DMS 273 (cell line): ENCODE measurements at regions not wholly inside any gene's neighbourhood (a gene's known extent, or its start where the extent isn't known, plus 50 kb on each side); places are given as distances from the start of the nearest gene placed in this dataset.
"Not testable (repeated sequence)": the region's sequence is repeated elsewhere in the genome, so short reads cannot be mapped to it uniquely, and the experiment has no call there.

ENCODE experiments used
- DNase-seq: peaks from one replicate; lab custom pipeline; 2025; ENCODE audit not compliant: unreplicated experiment; lab: John Stamatoyannopoulos, UW

DNA sequence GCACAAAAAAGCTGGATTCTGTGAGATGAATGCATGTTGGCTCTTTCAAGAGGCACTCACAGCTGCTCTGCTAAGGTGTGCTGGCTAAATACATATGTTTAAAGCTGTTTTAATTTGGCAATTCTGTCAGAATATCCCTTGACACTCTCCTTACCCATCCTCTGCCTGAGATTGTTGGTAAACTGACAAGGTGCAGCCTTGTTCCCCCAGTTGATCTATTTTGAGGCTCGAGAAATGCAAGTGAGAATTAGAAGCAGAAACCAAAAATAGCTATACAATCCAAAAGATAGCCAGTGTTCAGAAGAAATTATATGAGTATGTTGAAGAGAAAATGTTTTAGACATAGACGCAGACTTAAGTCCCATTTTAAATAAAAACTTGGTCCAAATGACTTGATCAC is 971.7 kb upstream of the GYPC start:
- no peak for DNase-seq

DNA sequence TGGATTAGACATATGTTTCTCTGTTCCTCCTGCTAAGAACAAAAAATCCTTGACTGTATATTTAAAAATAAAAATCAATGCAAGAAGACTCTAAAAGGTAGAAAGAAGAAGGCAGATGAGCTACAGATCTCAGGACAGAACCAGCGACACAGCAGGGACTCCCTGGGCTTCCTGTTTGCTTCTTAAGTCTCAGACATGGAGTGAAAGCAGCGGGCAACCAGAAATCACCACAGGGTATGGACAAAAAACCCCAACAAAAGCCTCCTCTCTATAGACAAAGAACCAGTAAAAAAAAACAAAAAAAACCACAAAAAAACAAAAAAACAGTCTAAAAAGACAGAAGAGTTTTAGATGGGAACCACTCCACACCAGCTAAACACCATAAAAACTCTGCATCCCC is 971.0 kb upstream of the GYPC start:
- no peak for DNase-seq

DNA sequence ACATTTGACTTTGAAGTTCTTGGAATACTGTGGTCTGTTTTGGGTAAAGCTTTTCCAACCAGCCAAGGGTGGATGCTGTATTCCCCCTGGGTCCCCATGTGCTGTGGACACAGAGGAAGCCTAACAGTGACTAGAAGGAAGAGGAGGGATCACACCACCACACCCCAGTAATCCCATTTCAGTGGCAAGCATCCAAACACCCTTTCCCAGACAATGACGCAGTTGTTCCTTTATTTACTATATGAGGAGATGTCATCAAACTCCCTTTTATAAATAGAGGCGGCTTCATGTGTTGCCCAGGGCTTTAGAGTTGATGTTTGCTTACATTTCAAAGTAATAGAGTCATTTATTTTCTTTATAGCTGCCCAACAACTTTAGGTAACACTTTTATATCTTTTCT is 959.4 kb upstream of the GYPC start:
- no peak for DNase-seq

DNA sequence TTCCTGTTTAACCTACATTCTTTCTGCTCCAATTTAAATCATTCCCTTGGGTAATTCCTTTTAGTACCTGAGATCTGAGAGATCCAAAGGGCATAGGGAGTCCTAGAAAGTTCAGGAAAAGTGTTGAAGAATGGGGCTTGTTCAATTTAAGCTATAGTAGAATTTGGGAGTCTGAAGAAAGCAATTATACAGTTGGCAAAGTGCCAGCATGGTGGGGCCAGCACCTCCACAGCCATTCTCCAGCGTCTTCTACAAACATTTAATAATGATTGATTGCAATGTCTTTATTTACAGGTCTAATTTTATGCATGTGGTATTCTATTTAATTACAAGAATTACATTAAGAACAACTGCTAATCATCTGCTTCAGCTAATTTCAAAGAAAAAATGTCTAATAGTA is 957.7 kb upstream of the GYPC start:
- no peak for DNase-seq

DNA sequence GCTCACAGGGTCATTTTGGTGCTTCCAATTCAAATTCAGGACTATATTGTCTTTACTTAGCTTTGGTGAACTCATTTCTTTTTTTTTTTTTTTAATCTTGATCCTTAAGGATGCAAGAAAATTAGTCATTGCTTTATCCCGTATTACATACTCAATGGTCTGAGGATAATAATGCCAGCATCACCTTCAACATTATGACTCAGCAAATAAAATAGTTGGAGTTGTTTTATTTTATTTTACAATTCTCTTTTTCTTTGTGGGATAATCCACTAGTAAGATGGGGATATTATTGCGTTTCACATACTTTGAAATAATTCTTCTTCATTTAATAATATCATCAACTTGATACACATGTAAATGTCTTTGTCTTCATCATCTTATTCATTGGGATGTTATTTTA is 954.9 kb upstream of the GYPC start:
- no peak for DNase-seq

DNA sequence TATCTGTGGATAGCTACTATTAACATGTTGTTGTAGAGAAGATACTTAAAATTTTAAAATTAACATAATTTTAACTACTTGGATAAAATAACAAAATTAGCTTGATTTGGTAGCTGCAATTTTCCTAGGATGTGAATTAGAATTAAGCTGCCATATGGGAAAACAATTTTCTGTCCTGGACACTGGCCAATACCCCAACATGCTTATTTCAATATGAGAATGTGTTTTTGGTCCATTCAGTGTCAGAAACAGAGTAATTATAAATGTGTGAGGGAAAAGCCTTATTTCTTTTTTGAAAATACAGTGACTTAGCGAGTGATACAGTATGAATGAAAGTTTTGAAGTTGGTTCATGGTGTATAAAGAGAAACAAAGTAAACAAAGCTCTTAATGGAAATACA is 948.3 kb upstream of the GYPC start:
- DNase-seq: no peak

DNA sequence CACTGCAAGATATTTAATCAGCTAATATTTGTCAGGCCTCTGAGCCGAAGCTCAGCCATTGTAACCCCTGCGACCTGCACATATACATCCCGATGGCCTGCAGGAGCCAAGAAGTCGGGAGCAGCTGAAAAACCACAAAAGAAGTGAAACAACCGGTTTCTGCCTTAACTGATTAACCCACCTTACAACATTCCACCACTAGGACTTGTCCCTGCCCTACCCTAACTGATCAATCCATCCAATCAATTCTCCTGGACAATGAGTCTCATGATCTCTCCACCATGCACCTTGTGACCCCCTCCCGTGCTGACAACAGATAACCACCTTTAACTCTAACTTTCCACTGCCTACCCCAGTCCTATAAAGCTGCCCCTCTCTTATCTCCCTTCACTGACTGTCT is 945.4 kb upstream of the GYPC start:
- DNase-seq: no peak

DNA sequence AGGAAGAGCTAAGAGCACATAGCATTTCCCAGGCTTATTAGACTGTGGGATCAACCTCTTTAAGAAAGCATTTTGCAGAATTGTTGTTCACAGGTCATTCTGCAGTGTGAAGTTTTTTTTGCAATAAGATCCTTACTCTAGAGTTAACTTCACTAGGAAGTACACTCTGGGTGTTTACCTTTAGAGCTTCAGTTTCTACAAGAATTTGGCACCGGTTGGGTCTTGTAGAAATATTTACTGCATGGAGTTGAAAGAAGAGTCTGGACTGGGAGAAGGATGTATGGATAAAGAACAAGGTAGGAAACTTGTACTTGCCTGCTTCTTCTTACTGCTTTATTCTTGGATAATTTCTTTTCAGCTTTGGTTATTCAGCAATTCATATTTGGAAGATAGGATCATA is 944.9 kb upstream of the GYPC start:
- DNase-seq: no peak

DNA sequence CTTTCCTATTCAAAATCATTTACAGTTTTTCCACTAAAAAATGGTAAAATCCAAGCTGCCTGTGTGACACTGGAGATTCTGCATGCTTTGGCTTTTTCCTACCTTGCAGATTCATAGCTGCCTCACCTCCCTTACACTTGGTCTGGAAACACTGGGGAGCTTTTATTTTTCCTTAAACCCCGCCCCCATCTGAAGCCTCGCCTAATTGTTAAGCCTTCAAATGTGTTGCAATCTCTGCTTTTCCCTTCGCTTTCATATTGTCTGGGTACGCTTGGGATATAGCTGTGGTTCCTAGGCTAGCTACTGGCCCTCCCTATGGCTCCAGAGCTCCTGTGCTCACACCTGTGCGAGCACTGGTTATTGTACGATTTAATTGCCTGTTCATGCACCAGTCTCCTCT is 942.4 kb upstream of the GYPC start:
- no peak for DNase-seq

DNA sequence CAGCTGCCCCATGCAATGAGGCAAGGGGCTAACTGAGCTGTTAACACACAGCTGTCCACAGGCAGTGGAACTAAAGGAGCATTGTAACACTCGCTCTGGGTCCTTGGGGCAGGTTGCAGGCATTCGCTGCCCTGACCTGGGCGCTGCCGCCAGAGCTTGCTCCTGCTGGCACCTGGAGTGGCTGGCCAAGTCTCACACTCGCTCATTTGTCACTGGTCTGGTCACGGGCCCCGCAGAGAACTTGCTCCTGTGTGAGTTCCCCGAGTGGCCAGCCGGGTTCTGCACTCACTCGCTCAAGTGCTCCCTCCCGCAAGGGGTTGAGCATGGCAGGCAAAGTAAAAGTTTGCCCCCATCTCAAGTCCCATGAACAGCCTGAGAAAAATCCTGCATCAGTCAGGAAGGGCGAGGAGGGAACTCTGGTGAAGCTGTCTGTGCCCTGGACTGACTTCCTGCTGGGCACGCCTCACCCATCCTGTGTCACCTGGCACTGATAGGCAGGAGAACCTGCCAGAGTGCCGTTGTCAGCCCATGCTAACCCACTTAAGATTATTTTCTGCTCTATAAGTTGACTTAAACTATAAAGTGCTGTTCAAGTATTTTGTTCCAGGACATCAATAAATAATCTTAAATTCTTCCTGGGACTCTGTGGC is 934.8 kb upstream of the GYPC start:
- no peak for DNase-seq

DNA sequence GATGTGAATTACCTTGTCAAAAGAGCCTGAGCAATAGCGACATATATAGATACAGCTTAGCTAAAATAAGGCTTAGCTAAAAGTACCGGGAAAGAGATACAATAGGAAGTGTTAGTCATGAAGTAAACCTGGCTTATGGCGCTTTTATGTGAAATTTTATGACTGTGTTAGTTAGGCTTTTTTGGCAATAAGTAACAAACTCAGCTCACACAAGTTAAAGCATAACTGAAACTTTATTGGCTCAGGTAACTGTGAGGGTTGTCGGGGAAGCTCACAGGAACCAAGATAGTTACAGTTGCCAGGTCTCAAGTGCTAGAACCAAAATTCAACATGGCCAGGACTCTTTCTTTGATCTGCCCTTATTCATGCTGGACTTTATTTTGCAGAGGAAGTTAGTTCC is 925.0 kb upstream of the GYPC start:
- DNase-seq: no peak

DNA sequence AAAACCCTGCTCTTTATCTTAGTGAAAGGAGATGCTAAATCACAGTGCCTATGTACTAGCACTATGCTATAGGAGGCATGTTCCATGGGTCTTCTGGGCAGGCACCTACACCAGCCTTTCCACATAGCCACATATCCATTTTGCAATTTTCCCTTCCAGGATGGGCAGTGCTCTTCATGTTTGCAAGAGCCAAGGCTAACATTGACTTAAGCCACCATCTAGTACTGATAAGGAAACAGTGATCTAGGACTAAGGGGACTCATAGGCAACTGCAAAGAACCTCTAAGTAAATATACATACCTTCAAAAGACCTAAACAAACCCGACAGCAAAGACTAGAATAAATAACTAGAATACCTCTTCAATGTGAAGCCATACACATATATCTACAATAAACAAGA is 919.7 kb upstream of the GYPC start:
- no peak for DNase-seq

DNA sequence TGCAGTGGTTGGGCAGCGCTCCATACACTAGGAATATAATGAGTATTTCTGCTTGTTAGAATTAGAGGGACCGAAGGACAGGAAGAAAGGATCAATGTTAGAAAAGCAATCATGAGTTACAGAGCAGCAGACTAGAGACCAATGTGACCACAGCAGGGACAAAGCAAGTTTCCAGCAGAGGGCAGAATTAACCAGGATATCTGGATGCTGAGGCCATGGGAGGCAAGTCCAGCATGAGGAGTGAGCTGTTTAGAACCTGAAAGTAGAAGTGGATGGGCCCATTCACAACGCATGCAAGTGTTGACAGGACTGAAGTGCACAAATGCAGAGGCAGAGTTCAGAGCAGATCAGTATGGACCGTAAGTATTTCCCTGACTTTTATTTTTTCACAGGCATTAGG is 910.4 kb upstream of the GYPC start:
- DNase-seq: peak; percentile 52

DNA sequence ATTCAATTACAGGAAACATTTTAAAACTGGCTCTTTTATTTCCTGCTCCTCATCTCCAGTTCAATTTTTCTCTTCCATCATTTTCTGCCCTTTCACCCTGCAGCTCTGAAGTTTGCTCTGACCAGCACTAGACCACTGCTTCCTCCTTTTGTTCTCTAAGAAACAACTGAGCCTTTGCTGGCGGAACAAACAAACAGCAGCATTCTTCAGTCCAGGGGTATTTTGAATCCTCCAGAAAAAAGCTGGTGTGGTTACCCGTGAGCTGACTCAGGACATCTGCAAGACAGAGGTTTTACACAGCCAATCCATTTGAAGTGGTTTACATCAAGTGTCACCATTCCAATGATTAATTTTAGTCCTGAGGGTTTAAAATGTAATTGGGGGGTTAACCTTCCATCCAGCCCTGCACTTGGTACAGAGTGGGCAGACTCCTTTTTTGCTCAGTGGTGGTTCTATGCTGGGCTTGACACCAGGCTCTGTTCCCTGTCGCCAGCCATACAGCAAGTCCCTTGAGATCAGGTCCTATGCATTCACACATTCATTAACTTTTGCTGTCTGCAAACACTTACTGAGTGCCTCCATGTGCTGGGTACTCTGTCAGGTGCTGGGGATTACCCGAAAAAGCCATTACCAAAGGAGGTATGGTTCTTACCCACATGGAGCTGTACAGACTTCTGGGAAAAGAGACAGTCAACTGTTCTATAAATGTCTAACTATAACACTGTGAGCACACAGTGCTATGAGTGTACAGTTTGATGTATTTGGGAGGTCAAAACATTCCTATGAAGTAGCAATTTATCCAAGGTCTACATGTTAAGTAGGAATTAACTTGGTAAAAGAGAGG is 909.4 kb upstream of the GYPC start:
- no peak for DNase-seq

DNA sequence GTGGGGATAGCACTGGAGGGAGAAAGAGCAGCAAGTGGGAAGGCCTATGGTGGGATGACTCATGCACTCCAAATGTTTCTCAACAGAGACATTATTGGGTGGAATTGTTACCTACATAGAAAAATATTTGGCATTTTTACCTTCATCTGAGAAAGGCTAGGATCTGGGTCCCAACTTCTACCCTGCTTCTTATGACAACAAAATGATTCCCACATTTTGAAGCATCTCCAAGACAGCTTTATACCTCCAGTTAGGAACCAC is 908.9 kb upstream of the GYPC start:
- no peak for DNase-seq

DNA sequence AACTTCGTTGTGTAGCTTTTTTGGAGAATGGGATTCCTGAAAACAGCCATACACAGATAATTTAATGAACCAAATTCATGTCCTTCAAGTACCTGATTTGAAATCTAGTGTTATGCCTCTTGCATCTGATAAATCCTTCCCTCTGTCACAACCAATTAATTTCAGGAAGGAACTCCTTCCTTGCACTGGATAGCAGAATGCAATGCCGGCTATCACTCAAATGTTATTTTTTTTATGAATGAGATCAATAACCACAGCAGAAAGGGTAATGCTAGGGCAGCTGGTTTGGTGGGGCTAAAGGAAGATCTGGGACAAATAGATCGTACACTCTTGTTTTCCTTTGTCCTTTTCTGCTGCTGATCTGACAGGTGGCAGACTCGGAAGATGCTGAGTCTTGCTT is 899.5 kb upstream of the GYPC start:
- DNase-seq: no peak

DNA sequence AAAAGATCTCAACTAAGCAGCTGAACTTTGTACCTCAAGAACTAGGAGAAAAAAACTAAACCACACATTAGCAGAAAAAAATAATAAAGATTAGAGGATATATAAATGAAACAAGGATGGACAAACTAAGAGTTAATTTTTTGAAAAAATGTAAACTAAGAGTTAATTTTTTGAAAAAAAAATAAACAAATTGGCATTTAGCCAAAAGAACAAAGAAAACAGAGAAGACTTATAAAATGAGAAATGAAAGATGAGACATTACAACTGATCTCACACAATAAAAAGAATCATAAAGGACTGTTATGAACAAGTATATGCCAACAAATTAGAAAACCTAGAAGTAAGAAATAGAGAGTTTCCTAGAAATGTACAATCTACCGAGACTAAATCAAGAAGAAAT is 859.2 kb upstream of the GYPC start:
- DNase-seq: no peak

DNA sequence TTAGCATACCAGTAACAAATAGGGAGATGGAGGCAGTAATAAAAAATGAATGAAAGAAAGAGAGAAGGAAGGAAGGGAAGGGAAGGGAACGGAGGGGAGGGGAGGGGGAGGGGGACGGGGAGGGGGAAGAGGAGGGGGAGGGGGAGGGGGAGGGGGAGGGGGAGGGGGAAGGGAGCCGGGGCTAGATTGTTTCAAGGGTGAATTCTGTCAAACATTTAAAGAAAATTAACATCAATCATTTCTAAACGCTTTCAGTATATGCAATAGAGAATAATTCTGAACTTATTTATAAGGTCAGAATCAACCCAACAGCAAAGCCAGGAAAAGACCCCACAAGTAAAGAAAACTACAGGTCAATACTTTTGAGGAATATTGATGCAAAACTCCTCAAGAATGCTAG is 858.8 kb upstream of the GYPC start:
- no peak for DNase-seq

DNA sequence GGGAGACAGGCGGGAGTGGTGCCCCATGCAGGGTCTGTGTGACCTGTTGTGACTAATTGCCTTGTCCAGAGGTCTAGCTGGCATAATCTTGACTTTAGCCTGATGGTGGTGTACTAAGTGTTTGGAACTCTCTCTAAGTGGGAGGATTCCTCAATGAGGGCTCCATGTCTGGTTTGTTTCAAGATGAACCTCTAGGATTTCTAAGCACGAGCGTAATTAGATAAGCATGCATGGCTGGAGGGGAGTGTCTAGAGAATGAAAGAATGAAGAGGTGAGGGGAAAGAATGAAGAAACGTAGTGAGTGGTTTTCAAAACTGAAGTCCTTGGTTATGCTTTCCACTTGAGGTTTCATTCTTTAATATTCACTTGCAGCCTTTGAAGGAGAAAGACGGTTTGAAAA is 833.2 kb upstream of the GYPC start:
- no peak for DNase-seq

DNA sequence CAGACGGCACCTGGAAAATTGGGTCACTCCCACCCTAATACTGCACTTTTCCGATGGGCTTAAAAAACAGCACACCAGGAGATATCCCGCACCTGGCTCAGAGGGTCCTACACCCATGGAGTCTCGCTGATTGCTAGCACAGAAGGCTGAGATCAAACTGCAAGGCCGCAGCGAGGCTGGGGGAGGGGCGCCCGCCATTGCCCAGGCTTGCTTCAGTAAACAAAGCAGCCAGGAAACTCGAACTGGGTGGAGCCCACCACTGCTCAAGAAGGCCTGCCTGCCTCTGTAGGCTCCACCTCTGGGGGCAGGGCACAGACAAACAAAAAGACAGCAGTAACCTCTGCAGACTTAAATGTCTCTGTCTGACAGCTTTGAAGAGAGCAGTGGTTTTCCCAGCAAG is 830.2 kb upstream of the GYPC start:
- DNase-seq: not testable (repeated sequence)

DNA sequence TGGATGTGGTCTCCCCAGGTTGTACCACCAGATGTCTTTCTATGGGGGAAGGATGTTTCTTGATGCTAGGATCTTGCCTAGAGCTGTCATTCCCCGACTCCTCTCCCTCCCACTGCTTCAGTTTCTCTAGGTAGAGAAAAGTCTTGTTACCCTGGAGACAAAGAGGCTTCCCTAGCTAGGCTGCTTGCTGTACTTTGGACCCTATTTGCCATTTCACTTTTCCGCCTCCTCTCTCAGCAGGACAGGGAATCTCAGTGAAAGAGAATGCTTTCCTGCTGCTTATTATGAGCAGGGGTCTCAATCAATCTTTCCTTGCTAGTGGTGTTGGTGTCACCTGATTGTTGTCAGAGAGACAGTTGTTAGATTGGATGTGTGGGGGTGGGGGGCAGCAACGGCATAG is 818.8 kb upstream of the GYPC start:
- DNase-seq: no peak

DNA sequence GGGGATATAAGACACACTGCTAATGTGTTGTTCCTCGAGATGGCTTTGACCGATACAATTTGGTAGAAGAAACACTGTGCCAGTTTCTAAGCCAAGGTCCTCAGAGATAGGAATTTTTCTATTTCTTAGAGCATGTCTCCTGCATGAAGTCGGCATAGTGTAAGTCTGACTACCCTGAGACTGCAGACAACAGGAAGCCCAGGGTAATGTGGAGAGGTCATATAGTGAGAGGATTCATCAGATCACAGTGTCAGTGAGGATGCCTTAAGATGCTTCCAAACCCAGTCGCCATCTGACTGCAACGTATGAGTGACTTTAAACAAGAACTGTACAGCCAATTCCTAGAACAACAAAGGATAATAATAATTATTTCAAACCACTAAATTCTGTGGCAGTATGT is 818.3 kb upstream of the GYPC start:
- no peak for DNase-seq

DNA sequence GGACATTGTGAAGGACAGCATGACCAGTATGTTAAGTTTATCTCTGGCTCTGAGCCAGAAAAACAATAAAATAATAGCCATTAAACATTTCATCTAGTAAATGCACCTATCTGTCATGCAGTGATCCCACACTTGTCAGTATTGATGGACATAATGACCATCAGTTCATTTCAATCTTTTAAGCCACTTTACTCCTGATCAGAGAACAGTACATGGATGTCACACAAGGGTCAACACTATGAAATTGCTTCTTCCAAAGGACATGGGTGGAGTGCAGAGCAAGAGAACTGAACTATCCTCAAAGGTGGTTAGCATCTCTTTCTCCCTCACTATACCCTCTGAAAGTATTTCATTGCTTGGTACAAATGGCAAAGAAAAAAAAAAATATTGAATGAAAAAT is 816.0 kb upstream of the GYPC start:
- no peak for DNase-seq
